CD14-positive monocyte (primary cell): ENCODE measurements at regions not wholly inside any gene's neighbourhood (a gene's known extent, or its start where the extent isn't known, plus 50 kb on each side); places are given as distances from the start of the nearest gene placed in this dataset.

Source experiments
- DNase-seq, 3 donors: peaks; one replicate each; pipeline ENCODE4 v3.0.0-alpha.2; 2011 to 2022
- H2AFZ ChIP-seq: 2 replicates; pipeline ENCODE4 v1.6.0; 2012; ENCODE audit warnings: mild to moderate bottlenecking, low read depth, low read length, inconsistent platforms; ENCODE audit not compliant: insufficient read depth, poor library complexity, severe bottlenecking
- H3K27ac ChIP-seq, 2 donors: 1 replicate in 1 of 2; 2 replicates in 1 of 2; pipeline ENCODE4 v1.5.1; 2012 to 2013; ENCODE audit warnings: low read length in 2 of 2, control low read depth in 1 of 2, inconsistent platforms in 1 of 2, low read depth in 1 of 2, mild to moderate bottlenecking in 1 of 2
- H3K27me3 ChIP-seq, 2 donors: one replicate each; pipeline versions ENCODE4 v1.6.0 to v1.6.1; 2011 to 2013; ENCODE audit warnings: low read length in 2 of 2; ENCODE audit not compliant: control insufficient read depth in 2 of 2, insufficient read depth in 2 of 2
- H3K36me3 ChIP-seq, 2 donors: replicated peaks in 1 of 2; 1 replicate in 1 of 2; 2 replicates in 1 of 2; pipeline versions ENCODE4 v1.5.1 to v1.6.1; 2012 to 2013; ENCODE audit warnings: low read length in 2 of 2, control low read depth in 1 of 2, inconsistent platforms in 1 of 2, mild to moderate bottlenecking in 1 of 2; ENCODE audit not compliant: insufficient read depth in 2 of 2, control insufficient read depth in 1 of 2
- H3K4me1 ChIP-seq, 2 donors: 1 replicate in 1 of 2; 2 replicates in 1 of 2; pipeline versions ENCODE4 v1.5.1 to v1.6.1; 2012 to 2013; ENCODE audit warnings: low read length in 2 of 2, control low read depth in 1 of 2, inconsistent platforms in 1 of 2, mild to moderate bottlenecking in 1 of 2, moderate library complexity in 1 of 2; ENCODE audit not compliant: insufficient read depth in 2 of 2, control insufficient read depth in 1 of 2
- H3K4me2 ChIP-seq: replicated peaks from 2 replicates; pipeline ENCODE3; 2012; ENCODE audit warnings: low read length, moderate library complexity, mild to moderate bottlenecking; ENCODE audit not compliant: poor library complexity, severe bottlenecking; ENCODE audit errors: extremely low read depth
- H3K4me3 ChIP-seq, 3 experiments: fragments of 200-600 bp in 1 of 3; sonication (generic) in 1 of 3; replicated peaks in 1 of 3; 1 replicate in 2 of 3; 2 replicates in 1 of 3; pipeline ENCODE4 v1.5.1; 2011 to 2013; ENCODE audit warnings: low read length in 3 of 3, mild to moderate bottlenecking in 3 of 3, control low read depth in 2 of 3, low read depth in 2 of 3, inconsistent platforms in 1 of 3, moderate library complexity in 1 of 3
- H3K79me2 ChIP-seq: 2 replicates; pipeline ENCODE4 v1.6.0; 2012; ENCODE audit warnings: mild to moderate bottlenecking, control low read depth, inconsistent platforms, low read length, moderate library complexity; ENCODE audit not compliant: insufficient read depth
- H3K9ac ChIP-seq: 2 replicates; pipeline ENCODE4 v1.6.0; 2017; ENCODE audit warnings: low read length, mild to moderate bottlenecking; ENCODE audit not compliant: insufficient read depth, poor library complexity, severe bottlenecking
- H3K9me3 ChIP-seq, 2 donors: replicated peaks in 1 of 2; 1 replicate in 1 of 2; 2 replicates in 1 of 2; pipeline versions ENCODE4 v1.5.1 to v1.6.1; 2012 to 2013; ENCODE audit warnings: low read length in 2 of 2, control low read depth in 1 of 2; ENCODE audit not compliant: control insufficient read depth in 1 of 2, insufficient read depth in 1 of 2
- H4K20me1 ChIP-seq: 2 replicates; pipeline ENCODE4 v1.6.0; 2012; ENCODE audit warnings: mild to moderate bottlenecking, low read length, control low read depth, moderate library complexity; ENCODE audit not compliant: insufficient read depth
- H3K27ac Mint-ChIP-seq, 7 donors: one replicate each; pipeline ENCODE4 v1.8.0; 2020; ENCODE audit warnings: mild to moderate bottlenecking in 7 of 7, mixed read lengths in 7 of 7, moderate library complexity in 6 of 7, inconsistent platforms in 2 of 7
- H3K27me3 Mint-ChIP-seq, 3 donors: one replicate each; pipeline ENCODE4 v1.8.0; 2021 to 2022; ENCODE audit warnings: low read depth in 3 of 3, mild to moderate bottlenecking in 3 of 3, mixed read lengths in 3 of 3, moderate library complexity in 3 of 3, inconsistent platforms in 1 of 3
- H3K36me3 Mint-ChIP-seq, 2 donors: one replicate each; pipeline ENCODE4 v1.8.0; 2020; ENCODE audit warnings: mixed read lengths in 2 of 2, inconsistent platforms in 1 of 2, mild to moderate bottlenecking in 1 of 2
- H3K4me1 Mint-ChIP-seq: one replicate; pipeline ENCODE4 v1.8.0; 2020; ENCODE audit warnings: mild to moderate bottlenecking, mixed read lengths
- H3K4me3 Mint-ChIP-seq, 2 donors: one replicate each; pipeline ENCODE4 v1.8.0; 2020; ENCODE audit warnings: mild to moderate bottlenecking in 2 of 2, mixed read lengths in 2 of 2, moderate library complexity in 1 of 2
- H3K9me3 Mint-ChIP-seq, 7 donors: one replicate each; pipeline ENCODE4 v1.8.0; 2020 to 2022; ENCODE audit warnings: mixed read lengths in 7 of 7, mild to moderate bottlenecking in 6 of 7, moderate library complexity in 6 of 7, inconsistent platforms in 2 of 7
- WGBS: methylation state at CpG from one replicate; pipeline ENCODE4 v1.1.5; 2013; ENCODE audit warnings: missing lambda C conversion rate; ENCODE audit not compliant: insufficient coverage; 5-methylcytosine and 5-hydroxymethylcytosine counted together
- intact Hi-C, 2 donors: fragments of 100-400 bp; cut with micrococcal nuclease; formaldehyde crosslinking; loops; one replicate each; pipeline versions ENCODE4 v1.15.0 to v1.15.1; 2023
- TF ChIP-seq, protein P1 (sequence below): fragments of 200-600 bp; IDR thresholded peaks from one replicate; pipeline ENCODE4 v1.8.0; 2022; ENCODE audit warnings: antibody characterized with exemption, mild to moderate bottlenecking

DNA sequence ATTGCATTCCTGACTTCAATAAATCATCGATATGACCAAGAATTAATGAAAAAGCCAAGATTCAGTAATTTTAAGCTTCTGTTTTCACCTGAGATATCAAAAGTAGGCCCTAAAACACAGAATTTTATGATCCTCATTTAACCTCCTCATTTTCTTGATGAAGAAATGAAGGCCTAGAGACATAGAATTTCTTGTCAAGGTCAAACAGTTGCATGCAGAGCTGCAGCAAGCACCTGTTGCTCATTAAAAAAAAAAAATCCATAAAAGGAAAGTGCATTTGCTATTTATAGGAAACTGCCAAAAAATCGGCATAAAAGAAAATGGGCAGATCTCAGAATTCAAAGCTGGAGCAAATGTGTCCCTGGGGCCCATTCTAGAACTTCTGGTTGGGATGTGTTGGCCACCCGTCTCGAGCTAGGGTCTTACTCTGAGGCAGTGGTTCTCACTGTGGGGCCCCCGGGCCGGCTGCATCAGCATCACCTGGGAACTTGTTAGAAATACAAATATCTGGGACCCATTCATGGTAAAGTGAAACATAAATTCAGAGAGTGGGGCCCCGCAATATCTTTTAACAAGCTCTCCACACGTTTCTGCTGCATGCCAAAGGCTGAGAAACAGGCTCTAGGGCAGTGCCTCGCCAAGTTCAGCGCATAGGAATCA is 224.7 kb upstream of the UBL3 start:
- Histone ChIP-seq H3K36me3 (no peaks in the 10 kb centered on the region), H3K79me2 (no peaks in the 10 kb centered on the region), H3K27ac (no peak overlapping the region), H3K27me3 (no peaks in the 10 kb centered on the region), H3K9ac (no peak overlapping the region), H3K4me3 (no peak overlapping the region), H2AFZ (no peak overlapping the region), H4K20me1 (no peaks in the 10 kb centered on the region), H3K4me2 (no peak overlapping the region), H3K9me3 (no peaks in the 10 kb centered on the region), H3K4me1 (no peaks in the 10 kb centered on the region)
- DNase-seq: no peak
- no peaks in the 10 kb centered on the region for H3K9me3 Mint-ChIP-seq
- H3K27ac Mint-ChIP-seq: no peak overlapping the region
- no peak overlapping the region for H3K4me3 Mint-ChIP-seq
- intact Hi-C loops: no loop called here
- H3K27me3 Mint-ChIP-seq: no peaks in the 10 kb centered on the region
- H3K4me1 Mint-ChIP-seq: no peaks in the 10 kb centered on the region
- H3K36me3 Mint-ChIP-seq: no peaks in the 10 kb centered on the region
- 93% methylated on average over 9 of the region's 10 CpGs for WGBS
- TF ChIP-seq, protein P1, sequence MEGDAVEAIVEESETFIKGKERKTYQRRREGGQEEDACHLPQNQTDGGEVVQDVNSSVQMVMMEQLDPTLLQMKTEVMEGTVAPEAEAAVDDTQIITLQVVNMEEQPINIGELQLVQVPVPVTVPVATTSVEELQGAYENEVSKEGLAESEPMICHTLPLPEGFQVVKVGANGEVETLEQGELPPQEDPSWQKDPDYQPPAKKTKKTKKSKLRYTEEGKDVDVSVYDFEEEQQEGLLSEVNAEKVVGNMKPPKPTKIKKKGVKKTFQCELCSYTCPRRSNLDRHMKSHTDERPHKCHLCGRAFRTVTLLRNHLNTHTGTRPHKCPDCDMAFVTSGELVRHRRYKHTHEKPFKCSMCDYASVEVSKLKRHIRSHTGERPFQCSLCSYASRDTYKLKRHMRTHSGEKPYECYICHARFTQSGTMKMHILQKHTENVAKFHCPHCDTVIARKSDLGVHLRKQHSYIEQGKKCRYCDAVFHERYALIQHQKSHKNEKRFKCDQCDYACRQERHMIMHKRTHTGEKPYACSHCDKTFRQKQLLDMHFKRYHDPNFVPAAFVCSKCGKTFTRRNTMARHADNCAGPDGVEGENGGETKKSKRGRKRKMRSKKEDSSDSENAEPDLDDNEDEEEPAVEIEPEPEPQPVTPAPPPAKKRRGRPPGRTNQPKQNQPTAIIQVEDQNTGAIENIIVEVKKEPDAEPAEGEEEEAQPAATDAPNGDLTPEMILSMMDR: no peak

DNA sequence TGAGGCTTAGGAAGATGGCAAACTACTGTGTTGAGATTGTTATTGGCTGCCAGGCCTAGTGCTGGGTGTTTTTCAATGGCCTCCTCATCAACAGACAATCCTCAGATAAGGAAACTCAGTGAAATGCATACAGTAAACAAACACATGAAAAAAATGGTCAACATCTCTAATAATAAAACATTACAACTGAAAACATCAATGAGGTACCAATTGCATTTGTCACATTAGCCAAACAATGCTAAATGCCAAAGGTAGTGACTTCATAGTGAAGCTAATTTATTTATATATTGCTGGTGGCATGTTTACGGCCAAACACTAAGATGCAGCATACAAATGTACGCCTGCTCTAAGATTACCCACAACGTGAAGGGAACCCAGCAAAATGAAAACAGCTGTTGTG is 224.0 kb upstream of the UBL3 start:
- no CpG with 5 or more reads among the region's 3 CpGs for WGBS
- H3K4me2 ChIP-seq: no peak overlapping the region
- H3K27me3 Mint-ChIP-seq: no peaks in the 10 kb centered on the region
- TF ChIP-seq, protein P1: no peak
- H3K4me1 Mint-ChIP-seq: no peaks in the 10 kb centered on the region
- no peak overlapping the region for H3K27ac ChIP-seq
- H3K9me3 ChIP-seq: no peaks in the 10 kb centered on the region
- H3K4me1 ChIP-seq: no peaks in the 10 kb centered on the region
- no peak for DNase-seq
- no peak overlapping the region for H2AFZ ChIP-seq
- H3K36me3 ChIP-seq: no peaks in the 10 kb centered on the region
- H3K9me3 Mint-ChIP-seq: peaks cover 0 to 2% (median 0%) of the 10 kb centered on the region in 7 donors
- H3K4me3 Mint-ChIP-seq: no peak overlapping the region
- no peaks in the 10 kb centered on the region for H3K36me3 Mint-ChIP-seq
- no peak overlapping the region for H3K4me3 ChIP-seq
- no peaks in the 10 kb centered on the region for H3K79me2 ChIP-seq
- H3K27ac Mint-ChIP-seq: no peak overlapping the region
- no peaks in the 10 kb centered on the region for H3K27me3 ChIP-seq
- H4K20me1 ChIP-seq: no peaks in the 10 kb centered on the region
- no peak overlapping the region for H3K9ac ChIP-seq
- intact Hi-C loops: no loop called here
